SK-N-MC (cell line): ENCODE measurements at regions not wholly inside any gene's neighbourhood (a gene's known extent, or its start where the extent isn't known, plus 50 kb on each side); places are given as distances from the start of the nearest gene placed in this dataset.
"Not testable (repeated sequence)": the region's sequence is repeated elsewhere in the genome, so short reads cannot be mapped to it uniquely, and the experiment has no call there.

Experiments used
- EZH2 ChIP-seq: fragments of 200-600 bp; sonication (generic); IDR thresholded peaks from one replicate; pipeline ENCODE4 v1.6.1; 2017; ENCODE audit warnings: antibody characterized with exemption
- POLR2AphosphoS5 ChIP-seq: IDR thresholded peaks from 2 replicates; pipeline ENCODE4 v1.6.1; 2012; ENCODE audit warnings: mild to moderate bottlenecking, low read depth, low read length, borderline replicate concordance

DNA sequence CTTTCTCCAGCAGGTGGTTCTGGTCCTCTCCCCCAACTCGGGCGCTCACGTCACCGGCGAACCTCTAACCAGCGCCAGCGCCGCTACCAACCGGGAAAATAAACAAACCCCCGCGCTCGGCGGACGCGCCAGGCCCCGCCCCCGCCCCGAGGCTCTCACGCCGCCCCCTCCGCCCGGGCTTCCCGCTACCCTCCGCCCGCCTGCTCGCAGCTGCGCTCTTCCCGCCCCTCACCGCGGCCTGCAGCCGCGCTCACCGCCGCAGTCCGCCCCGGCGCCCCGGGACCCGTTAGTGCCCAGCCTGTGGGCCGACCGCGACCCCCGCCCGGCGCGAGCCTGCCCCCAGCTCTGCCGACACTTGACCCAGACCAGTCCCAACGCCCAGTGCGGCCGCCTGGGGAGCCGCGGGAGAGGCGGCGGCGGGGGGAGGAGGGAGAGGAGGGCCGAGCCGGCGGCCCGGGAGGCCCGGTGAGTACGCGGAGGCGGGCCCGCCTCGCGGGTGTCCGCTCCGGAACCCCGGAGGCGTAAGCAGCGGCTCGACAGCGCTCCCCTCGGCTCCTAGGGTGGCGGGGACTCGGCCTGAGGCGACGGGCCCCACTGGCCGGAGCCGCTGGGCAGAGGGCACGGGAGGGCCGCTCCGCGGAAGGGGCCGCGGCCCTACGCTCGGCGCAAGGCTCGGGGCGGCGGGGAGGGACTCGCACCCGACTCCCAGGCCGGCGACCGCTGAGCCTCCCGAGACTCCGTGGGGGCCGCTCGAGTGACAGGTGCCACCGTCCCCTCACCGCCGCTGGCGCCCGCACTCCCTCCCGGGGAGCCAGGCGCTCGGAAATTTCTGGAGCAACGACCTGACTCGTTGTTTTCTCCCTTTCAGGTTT, 63.6 kb upstream of the AGTPBP1 start:
- TF ChIP-seq POLR2AphosphoS5, EZH2: not testable (repeated sequence)
